ENCODE measurements at regions not wholly inside any gene's neighbourhood (a gene's known extent, or its start where the extent isn't known, plus 50 kb on each side); places are given as distances from the start of the nearest gene placed in this dataset.

- TF ChIP-seq POLR2A (IDR thresholded peaks at IDR 0.05) (no peak), CTCF (IDR thresholded peaks at IDR 0.05) (no peak)
Observed at GRCh38 chr5:17802256-17802655, 168.0 kb downstream of the TAF11L14 start.

All from uterus (tissue), 2 donors.